IMR-90 (cell line): ENCODE measurements at regions not wholly inside any gene's neighbourhood (a gene's known extent, or its start where the extent isn't known, plus 50 kb on each side); places are given as distances from the start of the nearest gene placed in this dataset.

ENCODE experiments used
- ATAC-seq: fragments of 200-7000 bp; cut with Tn5 transposase; 2 replicates; pipeline ENCODE4 v1.9.1; 2020; ENCODE audit warnings: low read depth, mild to moderate bottlenecking, moderate library complexity
- BruUV-seq: library from RNA; stranded (reverse); fragments of 400-500 nt; replicated peaks from 2 replicates; lab custom pipeline; 2021; lab: Mats Ljungman, UMichigan
- CTCF ChIA-PET: fragments of 300-600 bp; formaldehyde crosslinking; extraction: SDS; loops from one replicate; lab custom pipeline; 2021; ENCODE audit warnings: antibody characterized with exemption; lab: Yijun Ruan, JAX
- POLR2A ChIA-PET: fragments of 300-600 bp; sonication (Branson Sonifier 250); formaldehyde crosslinking; loops from one replicate; lab custom pipeline; 2022; ENCODE audit warnings: antibody characterized with exemption; ENCODE audit not compliant: unreplicated experiment; lab: Charles Lee
- DNase-seq: peaks from one replicate; pipeline ENCODE4 v3.0.0; 2013
- H2AFZ ChIP-seq: replicated peaks from 2 replicates; pipeline ENCODE3; 2013; ENCODE audit warnings: low read length, mild to moderate bottlenecking; ENCODE audit not compliant: poor library complexity
- H2AK5ac ChIP-seq: 2 replicates; pipeline ENCODE4 v1.6.1; 2013; ENCODE audit warnings: low read depth, low read length, inconsistent platforms
- H2AK9ac ChIP-seq: replicated peaks from 2 replicates; pipeline ENCODE3; 2013; ENCODE audit warnings: mild to moderate bottlenecking, low read depth, low read length, moderate library complexity; ENCODE audit not compliant: poor library complexity
- H2BK120ac ChIP-seq: 2 replicates; pipeline ENCODE4 v1.6.1; 2013; ENCODE audit warnings: low read depth, low read length, inconsistent platforms
- H2BK15ac ChIP-seq: 3 replicates; pipeline ENCODE4 v1.6.1; 2013; ENCODE audit warnings: low read depth, low read length, inconsistent platforms
- H2BK20ac ChIP-seq: 2 replicates; pipeline ENCODE4 v1.6.1; 2013; ENCODE audit warnings: low read depth, mild to moderate bottlenecking, inconsistent platforms, low read length, moderate library complexity
- H2BK5ac ChIP-seq: 2 replicates; pipeline ENCODE4 v1.6.1; 2013; ENCODE audit warnings: mild to moderate bottlenecking, low read depth, low read length, inconsistent platforms; ENCODE audit not compliant: poor library complexity, severe bottlenecking
- H3K14ac ChIP-seq: replicated peaks from 2 replicates; pipeline ENCODE4 v1.6.1; 2013; ENCODE audit warnings: low read depth, low read length, inconsistent platforms
- H3K18ac ChIP-seq: 2 replicates; pipeline ENCODE4 v1.6.1; 2013; ENCODE audit warnings: low read depth, low read length, control low read depth
- H3K23ac ChIP-seq: 2 replicates; pipeline ENCODE4 v1.6.1; 2013; ENCODE audit warnings: low read depth, low read length, inconsistent platforms
- H3K27ac ChIP-seq: 2 replicates; pipeline ENCODE4 v1.5.1; 2013; ENCODE audit warnings: mild to moderate bottlenecking, control low read depth, low read length; ENCODE audit not compliant: insufficient read depth
- H3K27me3 ChIP-seq: 2 replicates; pipeline ENCODE4 v1.6.1; 2013; ENCODE audit warnings: low read length; ENCODE audit not compliant: control insufficient read depth, insufficient read depth
- H3K36me3 ChIP-seq: 2 replicates; pipeline ENCODE4 v1.6.1; 2013; ENCODE audit warnings: low read length, mixed read lengths; ENCODE audit not compliant: control insufficient read depth, insufficient read depth
- H3K4ac ChIP-seq: 2 replicates; pipeline ENCODE4 v1.6.1; 2013; ENCODE audit warnings: low read depth, low read length, inconsistent platforms
- H3K4me1 ChIP-seq: 2 replicates; pipeline ENCODE4 v1.6.1; 2013; ENCODE audit warnings: low read length, mixed read lengths; ENCODE audit not compliant: control insufficient read depth, insufficient read depth
- H3K4me2 ChIP-seq: 2 replicates; pipeline ENCODE4 v1.6.1; 2013; ENCODE audit warnings: low read depth, mild to moderate bottlenecking, control low read depth, low read length, moderate library complexity
- H3K4me3 ChIP-seq: 2 replicates; pipeline ENCODE4 v1.5.1; 2013; ENCODE audit warnings: low read depth, mild to moderate bottlenecking, control low read depth, low read length, moderate library complexity; ENCODE audit not compliant: insufficient read depth
- H3K56ac ChIP-seq: 2 replicates; pipeline ENCODE4 v1.6.1; 2013; ENCODE audit warnings: low read length, inconsistent platforms; ENCODE audit not compliant: insufficient read depth; ENCODE audit errors: extremely low read depth
- H3K79me1 ChIP-seq, 2 experiments: 2 replicates each; pipeline ENCODE4 v1.6.1; 2013; ENCODE audit warnings: low read length in 2 of 2, inconsistent platforms in 1 of 2, low read depth in 1 of 2
- H3K9ac ChIP-seq: 2 replicates; pipeline ENCODE4 v1.6.1; 2013; ENCODE audit warnings: low read depth, low read length, control low read depth
- H3K9me1 ChIP-seq: 2 replicates; pipeline ENCODE4 v1.6.1; 2013; ENCODE audit warnings: low read length, inconsistent platforms; ENCODE audit not compliant: insufficient read depth
- H3K9me3 ChIP-seq: 2 replicates; pipeline ENCODE4 v1.6.1; 2013; ENCODE audit warnings: low read length; ENCODE audit not compliant: control insufficient read depth, insufficient read depth
- H4K20me1 ChIP-seq: 2 replicates; pipeline ENCODE4 v1.6.1; 2013; ENCODE audit warnings: low read length, inconsistent platforms; ENCODE audit not compliant: insufficient read depth
- H4K5ac ChIP-seq: 2 replicates; pipeline ENCODE4 v1.6.1; 2013; ENCODE audit warnings: mild to moderate bottlenecking, low read depth, low read length, control low read depth
- H4K8ac ChIP-seq, 2 experiments: 2 replicates each; pipeline ENCODE4 v1.6.1; 2013; ENCODE audit warnings: low read depth in 2 of 2, low read length in 2 of 2, control low read depth in 1 of 2, inconsistent platforms in 1 of 2
- H4K91ac ChIP-seq: 2 replicates; pipeline ENCODE4 v1.6.1; 2013; ENCODE audit warnings: low read depth, low read length, inconsistent platforms; ENCODE audit not compliant: insufficient read depth
- BHLHE40 ChIP-seq: fragments of 150-350 bp; IDR thresholded peaks from 2 replicates; pipeline ENCODE4 v1.6.1; 2016; ENCODE audit warnings: mild to moderate bottlenecking, low read depth, low read length
- NFE2L2 ChIP-seq: fragments of 150-350 bp; IDR thresholded peaks from 2 replicates; pipeline ENCODE4 v1.6.1; 2016; ENCODE audit warnings: low read depth, mild to moderate bottlenecking, low read length
- POLR2A ChIP-seq: IDR thresholded peaks from 2 replicates; pipeline ENCODE4 v1.6.1; 2012; ENCODE audit warnings: mild to moderate bottlenecking, low read depth, low read length
- RAD21 ChIP-seq: IDR thresholded peaks from 2 replicates; pipeline ENCODE4 v1.6.1; 2012; ENCODE audit warnings: low read length, improper control_type of control experiment
- RCOR1 ChIP-seq: IDR thresholded peaks from 2 replicates; pipeline ENCODE4 v1.6.1; 2012; ENCODE audit warnings: mild to moderate bottlenecking, low read length, improper control_type of control experiment; ENCODE audit not compliant: insufficient replicate concordance
- RFX5 ChIP-seq: IDR thresholded peaks from 2 replicates; pipeline ENCODE4 v1.8.0; 2012; ENCODE audit warnings: low read depth, mild to moderate bottlenecking, low read length, moderate library complexity
- SMC3 ChIP-seq: fragments of 150-350 bp; IDR thresholded peaks from 2 replicates; pipeline ENCODE4 v1.6.1; 2016; ENCODE audit warnings: low read depth, mild to moderate bottlenecking, antibody characterized with exemption, low read length, moderate library complexity
- WGBS, 2 experiments: methylation state at CpG; one replicate each; pipeline versions ENCODE4 v1.1.5 to v1.1.7; 2013; ENCODE audit warnings: missing lambda C conversion rate in 2 of 2; ENCODE audit not compliant: insufficient read length in 1 of 2; ENCODE audit errors: extremely low coverage in 2 of 2; 5-methylcytosine and 5-hydroxymethylcytosine counted together
- dilution Hi-C: fragments of 300-500 bp; cut with HindIII; formaldehyde crosslinking; loops from one replicate; pipeline ENCODE4 v1.14.3; 2018; ENCODE audit warnings: low sequenced_read_pairs; ENCODE audit not compliant: unreplicated experiment
- in situ Hi-C: fragments of 300-500 bp; cut with MboI; formaldehyde crosslinking; loops from 3 replicates; pipeline ENCODE4 v1.14.3; 2019; ENCODE audit warnings: low sequenced_read_pairs, inconsistent platforms, mixed read lengths
- intact Hi-C: fragments of 100-400 bp; cut with micrococcal nuclease; formaldehyde crosslinking; loops from 2 replicates; pipeline ENCODE4 v1.10.0; 2022

GRCh38 chr13:40153516-40153915 is 498.1 kb downstream of the COG6 start:
- H3K4me1 ChIP-seq = no peaks in the 10 kb centered on the region
- no peaks in the 10 kb centered on the region for H3K36me3 ChIP-seq
- 60% methylated on average over 1 of the region's 2 CpGs; no CpG with 5 or more reads in 1 of the 2 experiments for WGBS, 2 experiments
- H2BK120ac ChIP-seq = no peak overlapping the region
- H3K4ac ChIP-seq = no peak overlapping the region
- CTCF ChIA-PET = no interaction called here
- H4K8ac ChIP-seq = no peak overlapping the region
- TF ChIP-seq NFE2L2 (no peak), RFX5 (no peak), RAD21 (no peak), RCOR1 (no peak), BHLHE40 (no peak), SMC3 (no peak), POLR2A (no peak)
- no peak overlapping the region for H2AK9ac ChIP-seq
- H3K27me3 ChIP-seq = no peaks in the 10 kb centered on the region
- H3K14ac ChIP-seq = no peak overlapping the region
- H3K18ac ChIP-seq = no peak overlapping the region
- H3K9ac ChIP-seq = no peak overlapping the region
- dilution Hi-C loops = no loop called here
- H3K9me1 ChIP-seq = no peaks in the 10 kb centered on the region
- no peak overlapping the region for H3K23ac ChIP-seq
- no peak overlapping the region for H2BK15ac ChIP-seq
- H2BK5ac ChIP-seq = no peak overlapping the region
- no peak overlapping the region for H3K27ac ChIP-seq
- DNase-seq (no peak), ATAC-seq (no peak)
- H3K4me2 ChIP-seq = no peak overlapping the region
- H2BK20ac ChIP-seq = no peak overlapping the region
- no peak overlapping the region for H3K4me3 ChIP-seq
- no peaks in the 10 kb centered on the region for H4K20me1 ChIP-seq
- H2AFZ ChIP-seq = no peak overlapping the region
- intact Hi-C loops = no loop called here
- in situ Hi-C loops = no loop called here
- H3K56ac ChIP-seq = no peak overlapping the region
- no peaks in the 10 kb centered on the region for H3K9me3 ChIP-seq
- no peaks in the 10 kb centered on the region for H3K79me1 ChIP-seq
- no peak overlapping the region for H4K91ac ChIP-seq
- no peak overlapping the region for H2AK5ac ChIP-seq
- no peak overlapping the region for H4K5ac ChIP-seq
- POLR2A ChIA-PET = no interaction called here
- no TSS peak for BruUV-seq
